K562 (cell line): ENCODE measurements at regions not wholly inside any gene's neighbourhood (a gene's known extent, or its start where the extent isn't known, plus 50 kb on each side); places are given as distances from the start of the nearest gene placed in this dataset.

Experiments
- ATAC-seq: fragments of 200-7000 bp; cut with Tn5 transposase; 3 replicates; pipeline ENCODE4 v1.9.1; 2020; ENCODE audit warnings: moderate library complexity
- BruUV-seq: library from RNA; stranded (reverse); fragments of 400-500 nt; replicated peaks from 2 replicates; lab custom pipeline; 2021; lab: Mats Ljungman, UMichigan
- CTCF ChIA-PET: fragments of 300-600 bp; formaldehyde crosslinking; extraction: SDS; loops from one replicate; lab custom pipeline; 2021; ENCODE audit warnings: low intra/inter-chr PET ratio; lab: Yijun Ruan, JAX
- POLR2A ChIA-PET: fragments of 300-600, 350-650 bp; sonication (Branson Sonifier 250); formaldehyde crosslinking; extraction: SDS; loops from one replicate; lab custom pipeline; 2021; ENCODE audit warnings: antibody characterized with exemption, inconsistent platforms; lab: Yijun Ruan, JAX
- DNase-seq, 4 experiments: peaks; one replicate each; pipeline versions ENCODE4 v3.0.0 to v3.0.0-alpha.2; 2011 to 2018; ENCODE audit warnings: low spot score in 3 of 4, mixed read lengths in 3 of 4; ENCODE audit errors: extremely low read depth in 1 of 4
- FAIRE-seq: peaks from 2 replicates; lab custom pipeline; 2011; peaks lifted over from hg19 to GRCh38; lab: Jason Lieb, UNC
- H2AFZ ChIP-seq: 2 replicates; pipeline ENCODE4 v1.6.0; 2011; ENCODE audit warnings: low read depth, low read length, control low read depth, inconsistent platforms
- H3K27ac ChIP-seq: fragments of 200-600 bp; 3 replicates; pipeline ENCODE4 v1.8.0; 2011; ENCODE audit warnings: low read depth, mild to moderate bottlenecking, control low read depth, inconsistent platforms, low read length, moderate library complexity, mixed read lengths; ENCODE audit errors: extremely low read depth
- H3K27me3 ChIP-seq, 2 experiments: fragments of 300-600 bp in 1 of 2; 2 replicates in 1 of 2; 3 replicates in 1 of 2; pipeline versions ENCODE4 v1.6.0 to v1.8.0; 2011; ENCODE audit warnings: inconsistent platforms in 2 of 2, low read length in 2 of 2, mild to moderate bottlenecking in 1 of 2, mixed read lengths in 1 of 2, moderate library complexity in 1 of 2; ENCODE audit not compliant: control insufficient read depth in 2 of 2, insufficient read depth in 2 of 2
- H3K36me3 ChIP-seq: fragments of 300-600 bp; 3 replicates; pipeline ENCODE4 v1.8.0; 2011; ENCODE audit warnings: mild to moderate bottlenecking, low read length, inconsistent platforms; ENCODE audit not compliant: control insufficient read depth, insufficient read depth
- H3K4me1 ChIP-seq, 2 experiments: fragments of 200-600 bp in 1 of 2; replicated peaks in 1 of 2; 2 replicates in 1 of 2; 3 replicates in 1 of 2; pipeline versions ENCODE4 v1.5.1 to v1.8.0; 2011; ENCODE audit warnings: inconsistent platforms in 2 of 2, low read length in 2 of 2, mild to moderate bottlenecking in 1 of 2, mixed read lengths in 1 of 2, moderate library complexity in 1 of 2; ENCODE audit not compliant: control insufficient read depth in 2 of 2, insufficient read depth in 2 of 2
- H3K4me2 ChIP-seq: 2 replicates; pipeline ENCODE4 v1.6.1; 2011; ENCODE audit warnings: low read length, control low read depth, inconsistent platforms, mixed read lengths; ENCODE audit not compliant: insufficient read depth
- H3K4me3 ChIP-seq: fragments of 200-600 bp; sonication (generic), shearing (Covaris generic); 2 replicates; pipeline ENCODE4 v1.5.1; 2016; ENCODE audit warnings: control low read depth, inconsistent platforms
- H3K79me2 ChIP-seq: fragments of 200-600 bp; 3 replicates; pipeline ENCODE4 v1.8.0; 2011; ENCODE audit warnings: low read length, inconsistent platforms; ENCODE audit not compliant: control insufficient read depth, insufficient read depth
- H3K9ac ChIP-seq, 2 experiments: 2 replicates each; pipeline versions ENCODE4 v1.6.0 to v1.6.1; 2011; ENCODE audit warnings: low read depth in 2 of 2, low read length in 2 of 2, control low read depth in 1 of 2, inconsistent platforms in 1 of 2, mild to moderate bottlenecking in 1 of 2, mixed read lengths in 1 of 2; ENCODE audit not compliant: insufficient read depth in 1 of 2
- H3K9me1 ChIP-seq: one replicate; pipeline ENCODE4 v1.6.0; 2011; ENCODE audit warnings: inconsistent platforms, mild to moderate bottlenecking, low read length, moderate library complexity; ENCODE audit not compliant: control insufficient read depth, insufficient read depth
- H3K9me3 ChIP-seq: replicated peaks from 2 replicates; pipeline ENCODE4 v1.5.1; 2011; ENCODE audit warnings: low read depth, low read length, inconsistent platforms; ENCODE audit not compliant: control insufficient read depth, insufficient read depth
- H4K20me1 ChIP-seq: replicated peaks from 2 replicates; pipeline ENCODE4 v1.6.1; 2011; ENCODE audit warnings: low read length, inconsistent platforms, mixed read lengths; ENCODE audit not compliant: control insufficient read depth, insufficient read depth
- ASH1L ChIP-seq: fragments of 450-650 bp; IDR thresholded peaks from 2 replicates; pipeline ENCODE4 v1.6.1; 2018; ENCODE audit warnings: borderline replicate concordance, mild to moderate bottlenecking, low read depth; ENCODE audit not compliant: partially characterized antibody
- BACH1 ChIP-seq: fragments of 200-800 bp; sonication (Bioruptor generic); IDR thresholded peaks from 2 replicates; pipeline ENCODE4 v1.6.1; 2016; ENCODE audit warnings: missing genetic modification characterization, missing compliant biosample characterization
- ERF ChIP-seq: fragments of 450-650 bp; formaldehyde crosslinking; IDR thresholded peaks from 2 replicates; pipeline ENCODE4 v1.4.0; 2020; ENCODE audit warnings: mild to moderate bottlenecking, mixed read lengths
- HDAC6 ChIP-seq: IDR thresholded peaks from 2 replicates; pipeline ENCODE4 v1.6.1; 2012; ENCODE audit warnings: low read depth, mild to moderate bottlenecking, control low read depth, inconsistent platforms, low read length, moderate library complexity
- LCOR ChIP-seq: sonication (generic); formaldehyde crosslinking; IDR thresholded peaks from 2 replicates; pipeline ENCODE4 v1.8.0; 2022; ENCODE audit warnings: mild to moderate bottlenecking, missing genetic modification reagents
- SAFB ChIP-seq: fragments of 200-400 bp; formaldehyde crosslinking; IDR thresholded peaks from 2 replicates; pipeline ENCODE4 v1.6.1; 2017; ENCODE audit warnings: low read depth, low read length, borderline replicate concordance
- SP1 ChIP-seq: sonication (generic); formaldehyde crosslinking; IDR thresholded peaks from 2 replicates; pipeline ENCODE4 v1.8.1; 2022; ENCODE audit warnings: mild to moderate bottlenecking, missing genetic modification reagents
- ZBTB8A ChIP-seq: fragments of 450-650 bp; IDR thresholded peaks from 2 replicates; pipeline ENCODE4 v1.6.1; 2018; ENCODE audit warnings: mild to moderate bottlenecking, moderate library complexity; ENCODE audit not compliant: partially characterized antibody
- ZNF121 ChIP-seq: sonication (generic); formaldehyde crosslinking; conservative IDR thresholded peaks from 2 replicates; pipeline ENCODE4 v1.8.0; 2022; ENCODE audit warnings: missing genetic modification reagents
- ZNF668 ChIP-seq: fragments of 250-450 bp; sonication (Bioruptor Pico); IDR thresholded peaks from 2 replicates; pipeline ENCODE4 v1.8.0; 2022; ENCODE audit warnings: mild to moderate bottlenecking, inconsistent platforms
- WGBS: fragments of 100-300 bp; shearing (Covaris generic); methylation state at CpG from one replicate; pipeline ENCODE4 v1.1.6; 2016; ENCODE audit warnings: low coverage, mixed read lengths; ENCODE audit not compliant: insufficient coverage; ENCODE audit errors: missing lambda C conversion rate; 5-methylcytosine and 5-hydroxymethylcytosine counted together
- in situ Hi-C: fragments of 300-500 bp; cut with MboI; formaldehyde crosslinking; loops from 4 replicates; pipeline ENCODE4 v1.15.0; 2018; ENCODE audit warnings: inconsistent platforms, mixed read lengths
- intact Hi-C: fragments of 100-400 bp; cut with micrococcal nuclease; formaldehyde crosslinking; loops from 2 replicates; pipeline ENCODE4 v1.14.2; 2022
- TF ChIP-seq, protein P1 (sequence below): fragments of 250-450 bp; sonication (Bioruptor Pico); IDR thresholded peaks from 2 replicates; pipeline ENCODE4 v1.4.0; 2020; ENCODE audit warnings: mild to moderate bottlenecking, moderate library complexity
- TF ChIP-seq, protein P2 (sequence below): sonication (generic); IDR thresholded peaks from 2 replicates; pipeline ENCODE4 v1.6.1; 2016
- TF ChIP-seq, protein P3 (sequence below), 3 experiments: fragments of 200-800 bp in 1 of 3; fragments of 250-450 bp in 1 of 3; fragments of 450-650 bp in 1 of 3; sonication (Bioruptor Pico) in 1 of 3; sonication (Bioruptor generic) in 1 of 3; formaldehyde crosslinking in 1 of 3; IDR thresholded peaks; 2 replicates each; pipeline versions ENCODE4 v1.6.1 to v1.8.0; 2016 to 2022; ENCODE audit warnings: mild to moderate bottlenecking in 2 of 3, missing genetic modification characterization in 2 of 3, missing compliant biosample characterization in 1 of 3, moderate library complexity in 1 of 3
- TF ChIP-seq, protein P4 (sequence below): fragments of 250-450 bp; sonication (Bioruptor Pico); IDR thresholded peaks from 2 replicates; pipeline ENCODE4 v1.8.0; 2021; ENCODE audit warnings: moderate library complexity, mild to moderate bottlenecking, inconsistent platforms

DNA sequence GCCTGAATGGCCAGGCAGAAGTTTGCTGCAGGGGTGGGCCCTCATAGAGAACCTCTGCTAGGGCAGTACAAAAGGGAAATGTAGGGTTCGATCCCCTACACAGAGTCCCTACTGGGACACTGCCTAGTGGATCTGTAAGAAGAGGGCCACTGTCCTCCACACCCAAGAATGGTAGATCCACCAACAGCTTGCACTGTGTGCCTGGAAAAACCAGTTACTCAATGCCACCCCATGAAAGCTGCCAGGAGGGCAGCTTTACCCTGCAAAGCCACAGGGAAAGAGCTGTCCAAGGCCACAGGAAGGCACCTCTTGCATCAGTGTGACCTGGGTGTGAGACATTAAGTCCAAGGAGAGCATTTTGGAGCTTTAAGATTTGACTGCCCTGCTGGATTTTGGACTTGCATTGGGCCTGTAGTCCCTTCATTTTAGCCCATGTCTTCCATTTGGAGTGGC is 781.6 kb downstream of the TRAM1L1 start (continued):
- TF ChIP-seq, protein P1, sequence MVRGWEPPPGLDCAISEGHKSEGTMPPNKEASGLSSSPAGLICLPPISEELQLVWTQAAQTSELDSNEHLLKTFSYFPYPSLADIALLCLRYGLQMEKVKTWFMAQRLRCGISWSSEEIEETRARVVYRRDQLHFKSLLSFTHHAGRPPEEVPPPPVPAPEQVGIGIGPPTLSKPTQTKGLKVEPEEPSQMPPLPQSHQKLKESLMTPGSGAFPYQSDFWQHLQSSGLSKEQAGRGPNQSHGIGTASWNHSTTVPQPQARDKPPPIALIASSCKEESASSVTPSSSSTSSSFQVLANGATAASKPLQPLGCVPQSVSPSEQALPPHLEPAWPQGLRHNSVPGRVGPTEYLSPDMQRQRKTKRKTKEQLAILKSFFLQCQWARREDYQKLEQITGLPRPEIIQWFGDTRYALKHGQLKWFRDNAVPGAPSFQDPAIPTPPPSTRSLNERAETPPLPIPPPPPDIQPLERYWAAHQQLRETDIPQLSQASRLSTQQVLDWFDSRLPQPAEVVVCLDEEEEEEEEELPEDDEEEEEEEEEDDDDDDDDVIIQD (CRISPR knock-in tag) = no peak

DNA sequence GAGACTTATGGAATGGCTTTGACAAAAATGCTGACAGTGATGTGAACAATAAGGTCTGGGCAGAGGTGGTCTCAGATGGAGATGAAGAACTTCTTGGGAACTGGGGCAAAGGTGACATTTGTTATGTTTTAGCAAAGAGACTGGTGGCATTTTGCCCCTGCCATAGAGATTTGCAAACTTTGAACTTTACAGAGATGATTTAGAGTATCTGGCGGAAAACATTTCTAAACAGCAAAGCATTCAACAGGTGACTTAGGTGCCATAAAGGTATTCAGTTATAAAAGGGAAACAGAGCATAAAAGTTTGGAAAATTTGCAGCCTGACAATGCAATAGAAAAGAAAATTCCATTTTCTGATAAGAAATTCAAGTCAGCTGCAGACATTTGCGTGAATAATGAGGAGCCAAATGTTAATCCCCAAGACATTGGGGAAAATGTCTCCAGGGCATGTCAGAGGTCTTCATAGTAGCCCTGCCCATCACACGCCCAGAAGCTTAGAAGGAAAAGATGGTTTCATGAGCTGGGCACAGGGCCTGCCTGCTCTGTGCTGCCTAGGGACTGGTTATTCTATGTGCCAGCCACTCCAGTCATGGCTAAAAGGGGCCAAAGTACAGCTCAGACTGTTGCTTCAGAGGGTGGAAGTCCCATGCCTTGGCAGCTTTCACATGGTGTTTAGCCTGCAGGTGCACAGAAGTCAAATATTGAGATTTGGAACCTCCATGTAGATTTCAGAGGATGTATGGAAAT is 782.2 kb downstream of the TRAM1L1 start:
- Histone ChIP-seq H3K9me1 (no peaks in the 10 kb centered on the region), H3K4me3 (no peak overlapping the region), H3K9me3 (no peaks in the 10 kb centered on the region), H3K4me1 (no peaks in the 10 kb centered on the region), H3K27ac (no peak overlapping the region), H3K27me3 (no peaks in the 10 kb centered on the region), H3K36me3 (no peaks in the 10 kb centered on the region), H4K20me1 (no peaks in the 10 kb centered on the region), H2AFZ (no peak overlapping the region), H3K79me2 (no peaks in the 10 kb centered on the region), H3K9ac (no peak overlapping the region), H3K4me2 (no peak overlapping the region)
- intact Hi-C loops = no loop called here
- FAIRE-seq (no peak), DNase-seq (no peak), ATAC-seq (no peak)
- no TSS peak for BruUV-seq
- ChIA-PET CTCF (no interaction called here), POLR2A (no interaction called here)
- in situ Hi-C loops = no loop called here
- 0% methylated on average over 3 of the region's 3 CpGs for WGBS
- TF ChIP-seq ASH1L (no peak), SAFB (no peak), ZNF668 (CRISPR knock-in tag) (no peak), ERF (CRISPR knock-in tag) (no peak), BACH1 (tag) (no peak), HDAC6 (no peak), SP1 (CRISPR knock-in tag) (no peak), ZBTB8A (no peak), ZNF121 (CRISPR knock-in tag) (no peak), LCOR (no peak)
- TF ChIP-seq, protein P2, sequence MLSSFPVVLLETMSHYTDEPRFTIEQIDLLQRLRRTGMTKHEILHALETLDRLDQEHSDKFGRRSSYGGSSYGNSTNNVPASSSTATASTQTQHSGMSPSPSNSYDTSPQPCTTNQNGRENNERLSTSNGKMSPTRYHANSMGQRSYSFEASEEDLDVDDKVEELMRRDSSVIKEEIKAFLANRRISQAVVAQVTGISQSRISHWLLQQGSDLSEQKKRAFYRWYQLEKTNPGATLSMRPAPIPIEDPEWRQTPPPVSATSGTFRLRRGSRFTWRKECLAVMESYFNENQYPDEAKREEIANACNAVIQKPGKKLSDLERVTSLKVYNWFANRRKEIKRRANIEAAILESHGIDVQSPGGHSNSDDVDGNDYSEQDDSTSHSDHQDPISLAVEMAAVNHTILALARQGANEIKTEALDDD = no peak
- TF ChIP-seq, protein P3, sequence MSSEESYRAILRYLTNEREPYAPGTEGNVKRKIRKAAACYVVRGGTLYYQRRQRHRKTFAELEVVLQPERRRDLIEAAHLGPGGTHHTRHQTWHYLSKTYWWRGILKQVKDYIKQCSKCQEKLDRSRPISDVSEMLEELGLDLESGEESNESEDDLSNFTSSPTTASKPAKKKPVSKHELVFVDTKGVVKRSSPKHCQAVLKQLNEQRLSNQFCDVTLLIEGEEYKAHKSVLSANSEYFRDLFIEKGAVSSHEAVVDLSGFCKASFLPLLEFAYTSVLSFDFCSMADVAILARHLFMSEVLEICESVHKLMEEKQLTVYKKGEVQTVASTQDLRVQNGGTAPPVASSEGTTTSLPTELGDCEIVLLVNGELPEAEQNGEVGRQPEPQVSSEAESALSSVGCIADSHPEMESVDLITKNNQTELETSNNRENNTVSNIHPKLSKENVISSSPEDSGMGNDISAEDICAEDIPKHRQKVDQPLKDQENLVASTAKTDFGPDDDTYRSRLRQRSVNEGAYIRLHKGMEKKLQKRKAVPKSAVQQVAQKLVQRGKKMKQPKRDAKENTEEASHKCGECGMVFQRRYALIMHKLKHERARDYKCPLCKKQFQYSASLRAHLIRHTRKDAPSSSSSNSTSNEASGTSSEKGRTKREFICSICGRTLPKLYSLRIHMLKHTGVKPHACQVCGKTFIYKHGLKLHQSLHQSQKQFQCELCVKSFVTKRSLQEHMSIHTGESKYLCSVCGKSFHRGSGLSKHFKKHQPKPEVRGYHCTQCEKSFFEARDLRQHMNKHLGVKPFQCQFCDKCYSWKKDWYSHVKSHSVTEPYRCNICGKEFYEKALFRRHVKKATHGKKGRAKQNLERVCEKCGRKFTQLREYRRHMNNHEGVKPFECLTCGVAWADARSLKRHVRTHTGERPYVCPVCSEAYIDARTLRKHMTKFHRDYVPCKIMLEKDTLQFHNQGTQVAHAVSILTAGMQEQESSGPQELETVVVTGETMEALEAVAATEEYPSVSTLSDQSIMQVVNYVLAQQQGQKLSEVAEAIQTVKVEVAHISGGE (CRISPR knock-in tag; IDR thresholded peaks at IDR 0.05) = no peak
- TF ChIP-seq, protein P4, sequence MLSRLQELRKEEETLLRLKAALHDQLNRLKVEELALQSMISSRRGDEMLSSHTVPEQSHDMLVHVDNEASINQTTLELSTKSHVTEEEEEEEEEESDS = no peak
